Inferior parietal cortex (tissue), 1 donor: ENCODE measurements at regions not wholly inside any gene's neighbourhood (a gene's known extent, or its start where the extent isn't known, plus 50 kb on each side); places are given as distances from the start of the nearest gene placed in this dataset.
"Not testable (repeated sequence)": the region's sequence is repeated elsewhere in the genome, so short reads cannot be mapped to it uniquely, and the experiment has no call there.

Experiments used
- DNase-seq: peaks from one replicate; pipeline ENCODE4 v3.0.0-alpha.2; 2016; ENCODE audit errors: extremely low spot score

GRCh38 chr14:48274826-48275225 lies 599.4 kb upstream of the MDGA2 start:
- no peak for DNase-seq

GRCh38 chr14:48267926-48268325 lies 592.5 kb upstream of the MDGA2 start:
- DNase-seq = not testable (repeated sequence)

DNA sequence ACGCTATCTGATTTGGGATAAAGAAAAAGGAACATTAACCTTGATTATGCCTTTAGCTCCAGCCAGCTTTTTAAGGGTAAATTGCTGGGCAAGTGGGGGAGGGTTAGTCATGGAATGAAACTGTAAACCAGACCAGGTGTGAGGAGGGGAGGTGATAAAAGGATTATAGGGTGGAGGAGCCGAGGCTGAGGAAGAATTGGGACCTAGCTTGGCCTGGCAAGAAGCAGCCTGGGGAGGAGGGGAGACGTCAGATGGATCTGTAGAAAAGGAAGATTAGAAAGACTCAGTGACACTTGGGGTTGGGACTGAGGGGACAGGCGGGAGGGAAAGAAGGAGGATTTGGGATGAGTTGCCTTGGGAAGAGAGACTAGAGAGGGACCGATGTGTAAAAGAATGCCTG lies 590.8 kb upstream of the MDGA2 start:
- not testable (repeated sequence) for DNase-seq

- DNase-seq = no peak
Observed at GRCh38 chr14:48261436-48261835, 586.0 kb upstream of the MDGA2 start.

GRCh38 chr14:48260394-48261295 lies 585.2 kb upstream of the MDGA2 start:
- not testable (repeated sequence) for DNase-seq

GRCh38 chr14:48259876-48260275 lies 584.5 kb upstream of the MDGA2 start:
- not testable (repeated sequence) for DNase-seq

DNA sequence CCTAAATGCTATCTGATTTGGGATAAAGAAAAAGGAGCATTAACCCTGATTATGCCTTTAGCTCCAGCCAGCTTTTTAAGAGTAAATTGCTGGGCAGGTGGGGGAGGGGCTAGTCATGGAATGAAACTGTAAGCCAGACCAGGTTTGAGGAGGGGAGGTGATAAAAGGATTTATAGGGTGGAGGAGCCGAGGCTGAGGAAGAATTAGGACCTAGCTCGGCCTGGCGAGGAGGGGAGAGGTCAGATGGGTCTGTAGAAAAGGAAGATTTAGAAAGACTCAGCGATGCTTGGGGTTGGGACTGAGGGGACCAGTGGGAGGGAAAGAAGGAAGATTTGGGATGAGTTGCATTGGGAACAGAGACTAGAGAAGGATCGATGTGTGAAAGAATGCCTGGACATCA lies 583.8 kb upstream of the MDGA2 start:
- not testable (repeated sequence) for DNase-seq

- DNase-seq = not testable (repeated sequence)
Observed at GRCh38 chr14:48258703-48259102, 583.3 kb upstream of the MDGA2 start.

GRCh38 chr14:48253020-48253419 lies 577.6 kb upstream of the MDGA2 start:
- no peak for DNase-seq

DNA sequence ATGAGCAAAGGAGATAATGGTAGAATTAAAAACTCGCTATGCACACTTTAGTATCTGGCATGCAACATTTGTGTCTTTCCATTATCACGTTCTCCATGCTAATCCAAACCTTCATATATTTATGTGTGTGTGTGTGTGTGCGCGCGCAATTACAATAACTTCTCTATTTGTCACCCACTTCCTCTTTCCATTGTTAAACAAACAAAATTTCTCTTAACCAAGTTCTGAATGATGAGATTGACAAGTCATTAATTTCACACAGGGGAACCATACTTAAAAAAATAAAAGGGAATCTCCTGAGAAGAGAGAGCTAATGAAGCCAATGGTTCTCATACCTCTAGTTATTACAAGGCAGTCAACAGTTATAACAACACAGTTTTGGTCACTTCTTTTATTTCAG lies 575.9 kb upstream of the MDGA2 start:
- no peak for DNase-seq

DNA sequence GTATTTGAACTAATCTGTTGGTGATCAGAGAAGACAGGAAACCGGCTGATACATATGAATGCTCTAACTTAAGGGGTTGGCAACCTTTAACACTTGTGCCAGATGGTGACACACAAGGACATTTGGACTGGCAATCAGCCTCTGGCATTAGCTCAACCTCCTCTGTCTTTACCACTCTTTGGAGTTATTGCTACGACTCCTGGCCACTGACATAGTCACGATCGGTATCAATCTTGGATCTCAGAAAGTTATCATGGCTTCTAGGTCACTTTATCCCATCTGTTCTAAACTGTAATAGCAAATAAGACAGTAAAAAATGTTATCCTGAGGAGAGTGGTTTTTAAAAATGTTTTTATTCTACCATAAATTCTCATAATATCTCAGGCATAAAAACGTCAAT lies 575.2 kb upstream of the MDGA2 start:
- DNase-seq = no peak

- DNase-seq = no peak
Observed at GRCh38 chr14:48247977-48248376, 572.6 kb upstream of the MDGA2 start.

GRCh38 chr14:48243900-48244299 lies 568.5 kb upstream of the MDGA2 start:
- no peak for DNase-seq

DNA sequence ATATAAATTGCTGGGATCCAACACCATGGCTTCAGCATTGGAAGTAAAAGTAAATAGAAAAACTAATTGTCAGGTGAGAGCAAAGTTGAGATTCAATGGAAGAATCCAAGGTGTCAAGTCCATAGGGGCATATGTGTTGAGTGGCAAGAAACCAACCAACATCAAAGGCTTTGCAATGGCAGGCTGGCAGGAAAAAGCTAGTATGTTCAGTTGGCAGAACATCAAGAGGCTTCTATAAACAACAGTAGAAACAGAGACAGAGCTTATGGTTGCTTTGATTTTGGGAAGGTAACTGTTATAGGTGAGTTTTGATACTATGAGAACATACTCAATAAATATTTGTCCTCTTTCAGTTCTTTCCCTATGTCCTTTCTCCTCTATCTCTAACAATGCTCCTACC lies 553.7 kb upstream of the MDGA2 start:
- DNase-seq = no peak

DNA sequence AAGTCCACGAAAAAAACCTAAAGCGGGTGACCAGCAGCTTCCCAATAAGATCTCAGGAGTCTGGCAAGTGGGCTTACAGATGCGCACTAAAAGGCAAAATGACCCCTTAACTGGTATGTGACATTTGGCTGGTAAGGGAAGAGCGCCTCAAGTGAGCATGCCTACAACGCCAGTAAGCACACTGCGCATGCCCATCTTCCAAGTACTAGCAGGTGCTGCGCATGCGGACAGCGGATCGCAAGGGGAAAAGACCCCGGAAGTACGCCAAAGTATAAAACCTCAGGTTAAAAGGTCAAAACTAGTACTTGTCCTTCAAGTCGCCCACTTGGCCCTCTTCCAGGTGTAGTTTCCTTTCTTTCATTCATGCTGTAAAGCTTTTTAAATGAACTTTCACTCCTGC lies 518.5 kb upstream of the MDGA2 start:
- no peak for DNase-seq

GRCh38 chr14:48149624-48150023 lies 474.2 kb upstream of the MDGA2 start:
- not testable (repeated sequence) for DNase-seq

- no peak for DNase-seq
Observed at GRCh38 chr14:48140804-48141203, 465.4 kb upstream of the MDGA2 start.

GRCh38 chr14:48129472-48129871 lies 454.1 kb upstream of the MDGA2 start:
- no peak for DNase-seq

DNA sequence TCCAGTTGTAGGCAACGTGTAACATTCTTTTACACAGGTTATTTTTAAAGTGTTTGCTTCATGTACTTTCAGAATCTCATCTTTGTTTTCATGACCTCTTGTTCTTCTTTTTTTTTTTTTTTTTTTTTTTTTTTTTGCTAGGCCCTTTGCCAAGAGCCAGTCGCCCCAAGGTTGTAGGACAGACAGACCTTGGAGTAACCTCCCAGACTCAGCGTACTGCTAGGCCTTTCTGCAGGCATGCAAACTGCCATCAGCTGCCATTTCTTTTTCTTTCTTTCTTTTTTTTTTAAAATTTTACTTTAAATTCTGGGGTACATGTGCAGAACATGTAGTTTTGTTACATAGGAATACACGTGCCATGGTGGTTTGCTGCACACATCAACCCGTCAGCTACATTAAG lies 452.3 kb upstream of the MDGA2 start:
- DNase-seq = no peak

GRCh38 chr14:48125654-48126053 lies 450.2 kb upstream of the MDGA2 start:
- no peak for DNase-seq

GRCh38 chr14:48113713-48114112 lies 438.3 kb upstream of the MDGA2 start:
- DNase-seq = no peak

DNA sequence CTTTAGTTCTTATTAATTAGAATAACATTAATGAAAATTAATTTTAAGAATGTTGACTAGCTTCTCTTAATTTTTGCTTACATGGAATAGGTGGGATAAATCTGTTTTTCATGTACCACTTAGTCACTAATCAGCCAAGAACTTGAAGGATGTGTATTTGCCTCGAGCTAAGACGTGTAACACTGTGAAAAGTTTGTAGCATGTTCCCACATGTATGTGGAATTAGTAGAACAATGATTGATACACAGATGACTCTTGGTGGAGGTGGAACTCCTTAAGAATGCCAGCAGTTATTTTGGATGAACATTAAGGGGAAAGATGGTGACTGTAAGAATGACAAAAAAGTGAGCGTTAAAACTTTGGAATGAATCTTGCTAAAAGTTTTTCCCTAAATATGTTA lies 435.7 kb upstream of the MDGA2 start:
- no peak for DNase-seq

DNA sequence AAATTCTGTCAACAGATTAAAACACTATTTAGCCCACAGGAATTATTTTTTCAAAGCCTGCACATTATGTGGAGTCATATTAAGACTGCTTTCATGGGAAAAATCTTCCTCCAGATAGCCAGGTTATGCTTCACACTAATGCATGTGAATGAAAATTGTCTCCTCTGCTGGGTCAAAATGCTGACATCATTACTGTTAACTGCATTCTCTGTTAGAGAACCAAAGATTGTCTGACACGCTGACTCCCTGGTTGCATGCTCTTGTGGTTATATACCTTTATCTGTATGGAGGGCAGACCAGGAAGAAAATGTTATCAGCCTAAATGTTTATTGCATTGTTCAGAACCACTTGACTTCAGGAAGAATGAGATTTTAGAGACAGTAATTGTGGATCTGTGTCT lies 432.2 kb upstream of the MDGA2 start:
- DNase-seq = no peak

DNA sequence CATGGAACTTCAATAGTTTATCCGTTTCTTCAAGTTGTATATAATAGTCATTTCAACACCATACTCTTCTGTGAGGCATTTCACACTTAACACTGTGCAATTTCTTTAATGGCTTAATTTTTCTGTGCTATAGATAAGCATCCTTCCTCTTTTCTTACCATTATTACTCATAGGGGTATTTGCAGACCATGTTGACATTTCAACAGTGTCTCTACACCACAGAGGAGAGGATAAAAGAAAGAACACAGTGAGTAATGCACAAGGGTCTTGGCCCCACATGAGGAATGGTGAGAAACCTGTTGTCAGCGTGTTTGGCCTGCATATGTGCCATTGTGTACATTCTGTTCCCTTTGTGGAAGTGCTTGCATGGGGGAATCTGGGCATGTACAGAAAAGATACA lies 421.5 kb upstream of the MDGA2 start:
- no peak for DNase-seq
